ENCODE measurements at regions not wholly inside any gene's neighbourhood (a gene's known extent, or its start where the extent isn't known, plus 50 kb on each side); places are given as distances from the start of the nearest gene placed in this dataset.
"Not testable (repeated sequence)": the region's sequence is repeated elsewhere in the genome, so short reads cannot be mapped to it uniquely, and the experiment has no call there.

DNA sequence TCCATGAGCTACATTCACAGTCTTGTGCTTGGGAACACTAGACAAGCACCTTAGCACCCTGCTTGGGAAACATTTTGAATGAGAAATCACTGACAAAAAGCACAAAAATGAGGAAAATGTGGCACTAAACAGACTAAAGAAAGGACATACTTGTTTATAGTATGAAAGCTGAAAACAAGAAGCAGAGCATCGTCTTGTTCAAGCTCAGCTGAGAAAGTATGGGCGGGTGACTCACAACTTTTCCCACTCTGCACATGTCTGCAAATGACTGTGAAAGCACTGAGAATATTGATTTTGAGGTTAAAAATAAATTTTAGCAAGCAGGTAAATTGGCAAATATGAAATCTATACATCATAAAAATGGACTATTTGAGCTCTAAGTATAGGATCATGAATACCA lies 725.3 kb downstream of the COL12A1 start:
- POLR2A ChIA-PET = no interaction called here
- H3K27me3 ChIP-seq (ENCODE audit: control insufficient read depth, insufficient read depth, low read length) = no peaks in the 10 kb centered on the region
- H3K36me3 ChIP-seq (ENCODE audit: control insufficient read depth, insufficient read depth, low read length) = no peaks in the 10 kb centered on the region
- CTCF ChIA-PET = no interaction called here
- no peak for DNase-seq (ENCODE audit: low read depth)
- H3K4me3 ChIP-seq (ENCODE audit: low read depth, low read length) = no peak overlapping the region
- TF ChIP-seq, protein P1, sequence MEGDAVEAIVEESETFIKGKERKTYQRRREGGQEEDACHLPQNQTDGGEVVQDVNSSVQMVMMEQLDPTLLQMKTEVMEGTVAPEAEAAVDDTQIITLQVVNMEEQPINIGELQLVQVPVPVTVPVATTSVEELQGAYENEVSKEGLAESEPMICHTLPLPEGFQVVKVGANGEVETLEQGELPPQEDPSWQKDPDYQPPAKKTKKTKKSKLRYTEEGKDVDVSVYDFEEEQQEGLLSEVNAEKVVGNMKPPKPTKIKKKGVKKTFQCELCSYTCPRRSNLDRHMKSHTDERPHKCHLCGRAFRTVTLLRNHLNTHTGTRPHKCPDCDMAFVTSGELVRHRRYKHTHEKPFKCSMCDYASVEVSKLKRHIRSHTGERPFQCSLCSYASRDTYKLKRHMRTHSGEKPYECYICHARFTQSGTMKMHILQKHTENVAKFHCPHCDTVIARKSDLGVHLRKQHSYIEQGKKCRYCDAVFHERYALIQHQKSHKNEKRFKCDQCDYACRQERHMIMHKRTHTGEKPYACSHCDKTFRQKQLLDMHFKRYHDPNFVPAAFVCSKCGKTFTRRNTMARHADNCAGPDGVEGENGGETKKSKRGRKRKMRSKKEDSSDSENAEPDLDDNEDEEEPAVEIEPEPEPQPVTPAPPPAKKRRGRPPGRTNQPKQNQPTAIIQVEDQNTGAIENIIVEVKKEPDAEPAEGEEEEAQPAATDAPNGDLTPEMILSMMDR (IDR thresholded peaks at IDR 0.05; ENCODE audit: insufficient read depth, low read depth, low read length) = no peak

DNA sequence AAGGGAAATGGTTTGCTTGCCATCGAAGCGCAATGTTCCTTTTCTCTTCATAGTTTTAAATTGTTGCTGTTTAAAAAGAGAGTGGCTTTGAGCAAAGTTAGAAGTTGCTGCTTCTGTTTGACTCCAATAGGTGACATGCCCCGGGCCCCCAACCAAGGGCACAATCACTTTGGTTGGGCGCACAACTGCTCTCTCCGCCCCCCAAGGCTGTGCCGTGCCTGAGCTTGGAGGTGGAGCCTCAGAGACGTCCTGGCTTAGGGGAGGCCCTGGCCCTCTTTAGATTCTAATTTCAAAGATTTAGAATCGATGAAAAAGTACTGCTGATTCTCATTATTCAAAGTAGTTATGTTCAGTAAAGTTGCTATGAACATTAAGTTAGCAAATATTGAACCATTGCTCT lies 725.9 kb downstream of the COL12A1 start:
- ChIA-PET CTCF (no interaction called here), POLR2A (no interaction called here)
- no peaks in the 10 kb centered on the region for H3K27me3 ChIP-seq (ENCODE audit: control insufficient read depth, insufficient read depth, low read length)
- TF ChIP-seq, protein P1 (IDR thresholded peaks at IDR 0.05; ENCODE audit: insufficient read depth, low read depth, low read length) = no peak
- no peaks in the 10 kb centered on the region for H3K36me3 ChIP-seq (ENCODE audit: control insufficient read depth, insufficient read depth, low read length)
- DNase-seq (ENCODE audit: low read depth) = no peak
- no peak overlapping the region for H3K4me3 ChIP-seq (ENCODE audit: low read depth, low read length)

DNA sequence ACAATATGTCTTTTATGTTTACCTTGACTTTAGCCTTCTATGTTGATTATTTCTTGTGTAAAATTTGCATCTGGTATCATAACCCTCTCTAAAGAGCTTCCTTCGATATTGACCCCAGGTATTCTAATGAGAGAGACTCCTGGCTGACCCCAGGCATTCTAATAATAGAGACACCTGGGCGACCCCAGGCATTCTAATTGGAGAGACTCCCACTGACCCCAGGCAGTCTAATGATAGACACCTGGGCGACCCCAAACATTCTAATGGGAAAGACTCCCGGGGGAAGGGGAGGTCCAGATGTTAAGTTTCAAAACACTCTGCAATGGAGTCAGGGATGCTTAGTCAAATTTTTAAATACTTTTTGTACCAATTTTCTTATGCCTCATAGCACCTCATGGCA lies 726.4 kb downstream of the COL12A1 start:
- TF ChIP-seq, protein P1 (IDR thresholded peaks at IDR 0.05; ENCODE audit: insufficient read depth, low read depth, low read length) = no peak
- no peaks in the 10 kb centered on the region for H3K27me3 ChIP-seq (ENCODE audit: control insufficient read depth, insufficient read depth, low read length)
- ChIA-PET CTCF (no interaction called here), POLR2A (no interaction called here)
- no peak overlapping the region for H3K4me3 ChIP-seq (ENCODE audit: low read depth, low read length)
- no peak for DNase-seq (ENCODE audit: low read depth)
- no peaks in the 10 kb centered on the region for H3K36me3 ChIP-seq (ENCODE audit: control insufficient read depth, insufficient read depth, low read length)

DNA sequence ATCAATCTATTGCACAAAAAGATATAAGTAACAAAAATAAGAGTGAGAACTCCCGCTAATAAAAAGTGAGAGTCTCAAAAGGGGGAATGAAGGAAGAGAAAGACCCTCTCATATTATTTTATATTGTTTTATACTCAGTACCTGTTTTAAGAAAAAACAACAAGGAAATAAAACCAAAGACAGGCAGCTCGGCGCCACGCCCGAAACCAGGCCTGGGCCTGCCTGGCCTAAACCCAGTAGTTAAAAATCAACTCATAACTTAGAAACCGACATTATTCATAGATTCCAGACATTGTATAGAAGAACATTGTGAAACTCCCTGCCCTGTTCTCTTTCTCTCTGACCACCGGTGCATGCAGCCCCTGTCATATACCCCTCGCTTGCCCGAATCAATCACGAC lies 731.8 kb downstream of the COL12A1 start:
- CTCF ChIA-PET = interaction anchor here (1.5 kb wide), 1 partner anchor 8 kb away, joined by 3 read pairs; no protein-coding TSS in a partner anchor
- H3K4me3 ChIP-seq (ENCODE audit: low read depth, low read length); H3K36me3 ChIP-seq (ENCODE audit: control insufficient read depth, insufficient read depth, low read length); POLR2A ChIA-PET; H3K27me3 ChIP-seq (ENCODE audit: control insufficient read depth, insufficient read depth, low read length); DNase-seq (ENCODE audit: low read depth): not testable (repeated sequence)

DNA sequence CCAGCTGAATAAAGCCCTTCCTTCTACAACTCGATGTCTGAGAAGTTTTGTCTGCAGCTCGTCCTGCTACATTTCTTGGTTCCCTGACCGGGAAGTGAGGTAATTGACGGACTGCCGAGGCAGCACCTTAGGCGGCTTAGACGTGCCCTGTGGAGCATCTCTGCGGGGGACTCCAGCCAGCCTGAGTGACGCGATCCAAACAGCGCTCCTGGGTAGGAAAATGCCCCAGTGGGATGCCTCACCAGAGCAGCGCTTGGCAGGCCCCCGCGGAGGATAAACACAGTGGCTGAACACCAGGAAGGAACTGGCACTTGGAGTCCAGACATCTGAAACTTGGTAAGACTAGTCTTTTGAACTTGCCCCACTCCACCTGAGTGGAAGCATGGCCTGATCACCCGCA lies 737.3 kb downstream of the COL12A1 start:
- CTCF ChIA-PET; H3K4me3 ChIP-seq (ENCODE audit: low read depth, low read length); POLR2A ChIA-PET; H3K27me3 ChIP-seq (ENCODE audit: control insufficient read depth, insufficient read depth, low read length); DNase-seq (ENCODE audit: low read depth); H3K36me3 ChIP-seq (ENCODE audit: control insufficient read depth, insufficient read depth, low read length): not testable (repeated sequence)

DNA sequence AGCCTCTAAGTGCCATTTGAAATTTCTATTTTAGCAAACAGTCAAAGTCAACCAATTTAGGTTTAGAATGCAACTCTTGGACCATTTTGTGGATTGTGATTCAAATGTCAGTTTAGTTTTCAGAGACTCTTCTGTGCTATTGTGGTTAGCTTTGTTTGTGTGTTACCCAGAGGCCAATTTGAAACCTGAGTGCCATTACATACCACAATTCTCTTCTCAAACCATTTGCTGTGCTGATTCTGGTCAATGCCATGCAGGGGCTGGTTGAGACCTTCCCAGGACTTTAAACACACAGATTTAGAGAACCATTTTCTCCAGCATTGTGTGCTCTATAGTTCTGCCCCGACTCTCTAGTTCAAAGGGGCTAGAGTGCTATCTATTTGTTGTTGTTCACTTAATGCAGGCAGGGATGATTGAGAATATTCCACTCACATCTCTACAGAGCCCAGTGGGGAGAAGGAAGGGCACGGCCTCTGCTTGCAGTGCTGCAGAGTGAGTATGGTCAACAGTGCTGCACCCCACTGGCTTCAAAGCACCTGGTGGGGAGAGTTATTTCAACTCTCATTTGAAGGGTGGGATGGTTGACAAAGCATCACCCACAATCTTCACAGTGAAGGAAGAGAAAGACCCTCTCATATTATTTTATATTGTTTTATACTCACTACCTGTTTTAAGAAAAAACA lies 738.2 kb downstream of the COL12A1 start:
- TF ChIP-seq, protein P1 (IDR thresholded peaks at IDR 0.05; ENCODE audit: insufficient read depth, low read depth, low read length) = no peak
- POLR2A ChIA-PET = no interaction called here
- Histone ChIP-seq H3K27me3 (ENCODE audit: control insufficient read depth, insufficient read depth, low read length) (no peaks in the 10 kb centered on the region), H3K4me3 (ENCODE audit: low read depth, low read length) (no peak overlapping the region), H3K36me3 (ENCODE audit: control insufficient read depth, insufficient read depth, low read length) (no peaks in the 10 kb centered on the region)
- DNase-seq (ENCODE audit: low read depth) = no peak
- CTCF ChIA-PET = no interaction called here

All from BJ (cell line).